GM23338 (cell line): ENCODE measurements at regions not wholly inside any gene's neighbourhood (a gene's known extent, or its start where the extent isn't known, plus 50 kb on each side); places are given as distances from the start of the nearest gene placed in this dataset.
A peak's percentile ranks its signal among the peaks of the same experiment; 100 is the strongest.

Source experiments
- ATAC-seq: fragments of 200-7000 bp; cut with Tn5 transposase; 3 replicates; pipeline ENCODE4 v1.9.1; 2020
- DNase-seq: peaks from one replicate; pipeline ENCODE4 v3.0.0-alpha.2; 2015; ENCODE audit warnings: low spot score
- H2AFZ ChIP-seq: fragments of 200-600 bp; sonication (generic); 2 replicates; pipeline ENCODE4 v1.8.0; 2016; ENCODE audit warnings: antibody characterized with exemption, mild to moderate bottlenecking, moderate library complexity
- H3F3A ChIP-seq: fragments of 200-600 bp; sonication (generic); replicated peaks from 2 replicates; pipeline ENCODE4 v1.8.0; 2017; ENCODE audit warnings: antibody characterized with exemption, mixed run types, low read depth
- H3K27ac ChIP-seq: fragments of 200-600 bp; sonication (generic); 2 replicates; pipeline ENCODE4 v1.6.1; 2016; ENCODE audit warnings: low read depth
- H3K27me3 ChIP-seq: fragments of 200-600 bp; sonication (generic); 2 replicates; pipeline ENCODE4 v1.8.0; 2016; ENCODE audit warnings: mild to moderate bottlenecking, mixed run types, moderate library complexity; ENCODE audit not compliant: insufficient read depth
- H3K36me3 ChIP-seq: fragments of 200-600 bp; sonication (generic); 2 replicates; pipeline ENCODE4 v1.8.0; 2016; ENCODE audit warnings: mild to moderate bottlenecking; ENCODE audit not compliant: insufficient read depth
- H3K4me1 ChIP-seq: fragments of 200-600 bp; sonication (generic); 2 replicates; pipeline ENCODE4 v1.8.0; 2016; ENCODE audit warnings: mild to moderate bottlenecking, moderate library complexity; ENCODE audit not compliant: insufficient read depth
- H3K4me2 ChIP-seq: fragments of 200-600 bp; sonication (generic); 2 replicates; pipeline ENCODE4 v1.7.1; 2017; ENCODE audit warnings: mixed run types
- H3K4me3 ChIP-seq: fragments of 200-600 bp; sonication (generic); 2 replicates; pipeline ENCODE4 v1.6.1; 2016; ENCODE audit warnings: mixed run types
- H3K79me2 ChIP-seq: fragments of 200-600 bp; sonication (generic); replicated peaks from 2 replicates; pipeline ENCODE4 v1.8.0; 2017; ENCODE audit warnings: mild to moderate bottlenecking; ENCODE audit not compliant: insufficient read depth
- H3K9me2 ChIP-seq: fragments of 200-600 bp; sonication (generic); 2 replicates; pipeline ENCODE4 v1.8.0; 2017; ENCODE audit not compliant: insufficient read depth
- H4K20me1 ChIP-seq: fragments of 200-600 bp; sonication (generic); replicated peaks from 2 replicates; pipeline ENCODE4 v1.8.0; 2017; ENCODE audit warnings: mild to moderate bottlenecking; ENCODE audit not compliant: insufficient read depth
- H3K27ac Mint-ChIP-seq: 2 replicates; pipeline ENCODE4 v1.8.0; 2020; ENCODE audit warnings: inconsistent platforms, mild to moderate bottlenecking, moderate library complexity, mixed read lengths
- H3K27me3 Mint-ChIP-seq: 3 replicates; pipeline ENCODE4 v1.8.0; 2022; ENCODE audit warnings: low read depth, mild to moderate bottlenecking, moderate library complexity, mixed read lengths, inconsistent platforms; ENCODE audit not compliant: insufficient read depth, poor library complexity
- H3K36me3 Mint-ChIP-seq: 3 replicates; pipeline ENCODE4 v1.8.0; 2021; ENCODE audit warnings: low read depth, mild to moderate bottlenecking, inconsistent platforms, moderate library complexity, mixed read lengths
- H3K4me1 Mint-ChIP-seq: 3 replicates; pipeline ENCODE4 v1.8.0; 2020; ENCODE audit warnings: mild to moderate bottlenecking, inconsistent platforms, mixed read lengths
- H3K4me3 Mint-ChIP-seq: 3 replicates; pipeline ENCODE4 v1.8.0; 2021; ENCODE audit warnings: moderate library complexity, mild to moderate bottlenecking, inconsistent platforms, mixed read lengths
- H3K9me3 Mint-ChIP-seq: 3 replicates; pipeline ENCODE4 v1.8.0; 2020; ENCODE audit warnings: moderate library complexity, mild to moderate bottlenecking, inconsistent platforms, mixed read lengths
- EZH2 ChIP-seq: fragments of 200-600 bp; sonication (generic); IDR thresholded peaks from one replicate; pipeline ENCODE4 v1.8.0; 2017; ENCODE audit warnings: antibody characterized with exemption, mild to moderate bottlenecking, low read depth; ENCODE audit not compliant: unreplicated experiment
- JUNB ChIP-seq: IDR thresholded peaks from one replicate; pipeline ENCODE4 v1.6.1; 2016; ENCODE audit warnings: antibody characterized with exemption; ENCODE audit not compliant: unreplicated experiment
- NANOG ChIP-seq: IDR thresholded peaks from 2 replicates; pipeline ENCODE4 v1.6.1; 2016; ENCODE audit warnings: antibody characterized with exemption, borderline replicate concordance
- ZNF114 ChIP-seq: fragments of 250-450 bp; sonication (Bioruptor Pico); IDR thresholded peaks from 2 replicates; pipeline ENCODE4 v1.5.0; 2020; ENCODE audit warnings: mild to moderate bottlenecking, moderate library complexity
- ZNF331 ChIP-seq: fragments of 250-450 bp; sonication (Bioruptor Pico); IDR thresholded peaks from 2 replicates; pipeline ENCODE4 v1.5.0; 2020; ENCODE audit warnings: low read depth, mild to moderate bottlenecking, moderate library complexity
- TF ChIP-seq, protein P1 (sequence below), 2 experiments: fragments of 200-600 bp in 1 of 2; sonication (generic) in 1 of 2; conservative IDR thresholded peaks; 2 replicates each; pipeline versions ENCODE4 v1.5.1 to v1.6.1; 2016 to 2017; ENCODE audit warnings: antibody characterized with exemption in 2 of 2, low read depth in 2 of 2, mild to moderate bottlenecking in 2 of 2, moderate library complexity in 1 of 2

DNA sequence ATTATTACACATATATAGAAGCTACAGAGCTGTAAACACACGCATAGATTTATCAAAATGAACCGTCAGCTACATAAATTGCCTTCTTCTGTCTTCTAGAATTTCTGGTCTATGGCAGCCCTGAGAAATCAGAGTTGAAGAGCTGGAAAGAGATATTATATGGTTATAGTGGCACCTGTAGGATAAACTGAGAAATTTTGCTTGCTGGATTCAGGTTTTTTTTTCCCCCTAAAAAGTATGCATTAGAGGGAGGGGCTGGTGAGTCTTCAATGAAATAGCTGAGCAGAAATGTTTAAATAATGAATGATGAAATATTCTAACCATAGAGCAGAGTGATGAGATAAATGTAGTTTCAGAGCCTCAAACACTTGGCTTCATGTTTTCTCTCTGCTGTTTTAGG lies 78.0 kb upstream of the DYNC1I1 start (continued):
- TF ChIP-seq ZNF331 (CRISPR knock-in tag) (no peak), JUNB (no peak)

DNA sequence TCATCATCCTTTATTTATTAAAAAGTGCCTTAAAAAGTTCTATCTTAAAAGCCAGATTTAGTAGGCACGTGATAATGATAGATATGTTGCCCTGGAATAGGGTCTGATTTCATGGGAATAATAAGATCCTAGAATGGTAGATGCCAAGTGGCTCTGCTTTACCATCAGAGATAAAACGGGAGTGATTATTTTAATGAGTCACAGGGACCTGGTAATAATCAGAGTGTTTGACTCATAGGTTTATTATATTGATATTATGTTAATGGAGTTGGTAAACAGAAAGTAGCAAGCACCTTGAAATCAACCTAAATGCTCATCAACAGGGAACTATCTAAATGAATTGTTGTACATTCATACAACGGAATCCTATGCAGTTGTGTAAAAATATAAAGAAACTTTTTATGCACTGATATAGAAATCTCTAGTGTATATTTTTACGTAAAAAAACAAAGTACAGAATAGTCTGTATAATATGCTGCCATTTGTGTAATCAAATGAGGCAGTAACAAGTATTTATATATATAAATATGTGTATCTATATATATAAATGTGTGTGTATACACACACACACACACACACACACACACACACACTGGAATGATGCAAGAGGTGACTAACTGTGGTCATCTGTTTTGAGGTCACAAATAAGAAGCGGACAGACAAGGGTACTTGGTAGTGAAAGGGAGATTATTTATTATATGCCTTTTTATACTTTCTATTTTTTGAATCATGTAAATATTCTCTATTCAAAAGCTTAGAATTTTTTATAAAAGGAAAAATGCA lies 78.6 kb upstream of the DYNC1I1 start:
- Histone ChIP-seq H3K4me1 (no peaks in the 10 kb centered on the region), H3F3A (no peaks in the 10 kb centered on the region), H3K4me2 (no peak overlapping the region), H3K27me3 (no peaks in the 10 kb centered on the region), H3K9me2 (no peaks in the 10 kb centered on the region), H3K79me2 (no peaks in the 10 kb centered on the region), H4K20me1 (no peaks in the 10 kb centered on the region), H2AFZ (no peak overlapping the region), H3K27ac (no peak overlapping the region), H3K4me3 (no peak overlapping the region), H3K36me3 (no peaks in the 10 kb centered on the region)
- Mint-ChIP-seq H3K27ac (no peak overlapping the region), H3K4me1 (no peaks in the 10 kb centered on the region), H3K4me3 (no peak overlapping the region), H3K36me3 (no peaks in the 10 kb centered on the region), H3K9me3 (no peaks in the 10 kb centered on the region), H3K27me3 (peaks cover 1% of the 10 kb centered on the region)
- DNase-seq (no peak), ATAC-seq (no peak)
- no peak for TF ChIP-seq ZNF114 (CRISPR knock-in tag)
- TF ChIP-seq ZNF331 (CRISPR knock-in tag), result no peak
- TF ChIP-seq NANOG, result no peak
- no peak for TF ChIP-seq EZH2

DNA sequence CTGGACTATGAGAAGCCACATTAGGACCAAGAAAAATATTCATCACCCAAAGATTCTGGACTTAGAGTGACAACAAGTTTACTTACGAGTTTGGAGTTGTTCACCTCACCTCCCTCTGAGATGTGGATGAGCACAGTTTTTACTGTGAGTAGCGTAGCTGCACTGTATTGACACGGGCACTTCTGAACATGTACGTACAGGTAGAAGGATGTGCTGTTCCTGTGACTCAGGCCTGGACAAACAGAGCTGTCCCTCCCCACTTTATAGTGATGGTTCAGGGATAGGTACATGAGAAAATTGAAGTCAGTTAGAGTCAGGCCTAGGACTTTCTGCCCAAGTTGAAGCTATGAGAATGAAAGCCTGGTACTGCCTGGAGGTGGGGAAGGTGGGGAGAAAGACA lies 80.9 kb upstream of the DYNC1I1 start:
- H3K4me2 ChIP-seq, result no peak overlapping the region
- Mint-ChIP-seq H3K27ac (no peak overlapping the region), H3K27me3 (peaks cover 1% of the 10 kb centered on the region), H3K9me3 (no peaks in the 10 kb centered on the region), H3K4me1 (peaks cover 2% of the 10 kb centered on the region; the same call in 2 of the 3 replicates), H3K36me3 (no peaks in the 10 kb centered on the region), H3K4me3 (no peak overlapping the region)
- DNase-seq (no peak), ATAC-seq (no peak)
- TF ChIP-seq JUNB, result no peak
- H3K79me2 ChIP-seq, result no peaks in the 10 kb centered on the region
- H4K20me1 ChIP-seq, result no peaks in the 10 kb centered on the region
- H2AFZ ChIP-seq, result no peak overlapping the region
- H3K27ac ChIP-seq, result no peak overlapping the region
- no peak overlapping the region for H3K4me3 ChIP-seq
- H3K9me2 ChIP-seq, result no peaks in the 10 kb centered on the region
- H3F3A ChIP-seq, result no peaks in the 10 kb centered on the region
- peaks cover 2% of the 10 kb centered on the region for H3K4me1 ChIP-seq
- H3K27me3 ChIP-seq, result no peaks in the 10 kb centered on the region
- H3K36me3 ChIP-seq, result no peaks in the 10 kb centered on the region

- 0 out of 2 replicates have a peak overlapping the region, but pooled peaks have one; percentile 6 for H3K4me2 ChIP-seq
- no peaks in the 10 kb centered on the region for H4K20me1 ChIP-seq
- H3K27ac ChIP-seq, result no peak overlapping the region
- no peaks in the 10 kb centered on the region for H3K79me2 ChIP-seq
- H3K36me3 ChIP-seq, result no peaks in the 10 kb centered on the region
- H3K9me3 Mint-ChIP-seq, result no peaks in the 10 kb centered on the region
- DNase-seq (peak; percentile 65), ATAC-seq (peak; percentile 72)
- H3K4me3 Mint-ChIP-seq, result peak overlapping the region; percentile 49
- no peaks in the 10 kb centered on the region for H3K36me3 Mint-ChIP-seq
- no peaks in the 10 kb centered on the region for H3K9me2 ChIP-seq
- H3K4me3 ChIP-seq, result peak overlapping the region; percentile 27
- H3F3A ChIP-seq, result no peaks in the 10 kb centered on the region
- H3K4me1 Mint-ChIP-seq, result peaks cover 3% of the 10 kb centered on the region; the same call in 2 of the 3 replicates
- H3K27me3 ChIP-seq, result no peaks in the 10 kb centered on the region
- no peak overlapping the region for H2AFZ ChIP-seq
- TF ChIP-seq, protein P1, sequence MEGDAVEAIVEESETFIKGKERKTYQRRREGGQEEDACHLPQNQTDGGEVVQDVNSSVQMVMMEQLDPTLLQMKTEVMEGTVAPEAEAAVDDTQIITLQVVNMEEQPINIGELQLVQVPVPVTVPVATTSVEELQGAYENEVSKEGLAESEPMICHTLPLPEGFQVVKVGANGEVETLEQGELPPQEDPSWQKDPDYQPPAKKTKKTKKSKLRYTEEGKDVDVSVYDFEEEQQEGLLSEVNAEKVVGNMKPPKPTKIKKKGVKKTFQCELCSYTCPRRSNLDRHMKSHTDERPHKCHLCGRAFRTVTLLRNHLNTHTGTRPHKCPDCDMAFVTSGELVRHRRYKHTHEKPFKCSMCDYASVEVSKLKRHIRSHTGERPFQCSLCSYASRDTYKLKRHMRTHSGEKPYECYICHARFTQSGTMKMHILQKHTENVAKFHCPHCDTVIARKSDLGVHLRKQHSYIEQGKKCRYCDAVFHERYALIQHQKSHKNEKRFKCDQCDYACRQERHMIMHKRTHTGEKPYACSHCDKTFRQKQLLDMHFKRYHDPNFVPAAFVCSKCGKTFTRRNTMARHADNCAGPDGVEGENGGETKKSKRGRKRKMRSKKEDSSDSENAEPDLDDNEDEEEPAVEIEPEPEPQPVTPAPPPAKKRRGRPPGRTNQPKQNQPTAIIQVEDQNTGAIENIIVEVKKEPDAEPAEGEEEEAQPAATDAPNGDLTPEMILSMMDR (conservative IDR thresholded peaks at IDR 0.05; ENCODE audit: low read depth in 2 of 2), result peak; percentile 40 to 97
- TF ChIP-seq EZH2, result no peak
- peaks cover 1% of the 10 kb centered on the region for H3K27me3 Mint-ChIP-seq
- H3K4me1 ChIP-seq, result peaks cover 3% of the 10 kb centered on the region
- no peak overlapping the region for H3K27ac Mint-ChIP-seq
Measured at GRCh38 chr7:95690367-95690947, 81.9 kb upstream of the DYNC1I1 start.
